Mesothelial cell of epicardium (in vitro differentiated cells): ENCODE measurements at regions not wholly inside any gene's neighbourhood (a gene's known extent, or its start where the extent isn't known, plus 50 kb on each side); places are given as distances from the start of the nearest gene placed in this dataset.

Experiments
- DNase-seq, 2 experiments: peaks; one replicate each; pipeline ENCODE4 v3.0.0; 2021; ENCODE audit warnings: low spot score in 2 of 2; ENCODE audit not compliant: unreplicated experiment in 2 of 2
- H3K27ac Mint-ChIP-seq: 2 replicates; pipeline ENCODE4 v1.8.0; 2021; ENCODE audit warnings: mixed read lengths
- H3K27me3 Mint-ChIP-seq: 2 replicates; pipeline ENCODE4 v1.8.0; 2021; ENCODE audit warnings: low read depth, mixed read lengths
- H3K36me3 Mint-ChIP-seq: 2 replicates; pipeline ENCODE4 v1.8.0; 2021; ENCODE audit warnings: mixed read lengths
- H3K4me1 Mint-ChIP-seq: 2 replicates; pipeline ENCODE4 v1.8.0; 2021; ENCODE audit warnings: mixed read lengths
- H3K4me3 Mint-ChIP-seq: 2 replicates; pipeline ENCODE4 v1.8.0; 2021; ENCODE audit warnings: mild to moderate bottlenecking, moderate library complexity, mixed read lengths
- H3K9me3 Mint-ChIP-seq: 2 replicates; pipeline ENCODE4 v1.8.0; 2021; ENCODE audit warnings: mixed read lengths
- CTCF ChIP-seq: fragments of 200-600 bp; sonication (generic); IDR thresholded peaks from one replicate; pipeline ENCODE4 v1.5.0; 2021; ENCODE audit warnings: antibody characterized with exemption; ENCODE audit not compliant: unreplicated experiment

DNA sequence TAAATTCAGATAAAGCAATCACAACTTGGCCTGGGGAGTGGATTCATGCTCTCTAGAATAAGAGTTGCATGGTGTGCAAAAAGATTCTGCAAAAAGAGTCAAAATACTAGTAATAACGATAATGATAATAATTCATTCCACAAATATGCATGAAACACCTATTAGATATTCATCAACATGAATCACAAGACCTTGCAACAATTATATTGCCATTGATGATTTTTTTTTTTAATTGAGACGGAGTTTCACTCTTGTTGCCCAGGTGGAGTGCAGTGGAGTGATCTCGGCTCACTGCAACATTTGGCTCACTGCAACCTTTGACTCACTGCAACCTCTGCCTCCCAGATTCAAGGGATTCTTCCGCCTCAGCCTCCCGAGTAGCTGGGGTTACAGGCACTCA lies 109.2 kb upstream of the FLRT2 start:
- TF ChIP-seq CTCF = no peak
- peaks cover 35% of the 10 kb centered on the region for H3K4me1 Mint-ChIP-seq
- H3K27ac Mint-ChIP-seq = no peak overlapping the region
- H3K4me3 Mint-ChIP-seq = no peak overlapping the region
- H3K36me3 Mint-ChIP-seq = no peaks in the 10 kb centered on the region
- no peaks in the 10 kb centered on the region for H3K27me3 Mint-ChIP-seq
- DNase-seq = no peak
- no peaks in the 10 kb centered on the region for H3K9me3 Mint-ChIP-seq

- peaks cover 35% of the 10 kb centered on the region for H3K4me1 Mint-ChIP-seq
- no peak overlapping the region for H3K4me3 Mint-ChIP-seq
- DNase-seq = no peak
Observed at GRCh38 chr14:85421186-85421877, 108.6 kb upstream of the FLRT2 start.

GRCh38 chr14:85423889-85424288 lies 106.1 kb upstream of the FLRT2 start:
- Mint-ChIP-seq H3K9me3 (no peaks in the 10 kb centered on the region), H3K27me3 (no peaks in the 10 kb centered on the region), H3K27ac (no peak overlapping the region), H3K36me3 (no peaks in the 10 kb centered on the region), H3K4me3 (no peak overlapping the region), H3K4me1 (peaks cover 26% of the 10 kb centered on the region)
- TF ChIP-seq CTCF = no peak
- no peak for DNase-seq

More at GRCh38 chr14:85421186-85421877, 108.6 kb upstream of the FLRT2 start:
- no peaks in the 10 kb centered on the region for H3K27me3 Mint-ChIP-seq
- no peaks in the 10 kb centered on the region for H3K36me3 Mint-ChIP-seq
- no peak for TF ChIP-seq CTCF
- no peak overlapping the region for H3K27ac Mint-ChIP-seq
- H3K9me3 Mint-ChIP-seq = no peaks in the 10 kb centered on the region

- DNase-seq = no peak
- Mint-ChIP-seq H3K4me3 (no peak overlapping the region), H3K4me1 (peaks cover 20% of the 10 kb centered on the region), H3K27ac (peak overlapping the region; percentile 7), H3K27me3 (no peaks in the 10 kb centered on the region), H3K36me3 (peaks cover 5% of the 10 kb centered on the region), H3K9me3 (peaks cover 11% of the 10 kb centered on the region)
- no peak for TF ChIP-seq CTCF
Observed at GRCh38 chr14:85425507-85425906, 104.4 kb upstream of the FLRT2 start.

DNA sequence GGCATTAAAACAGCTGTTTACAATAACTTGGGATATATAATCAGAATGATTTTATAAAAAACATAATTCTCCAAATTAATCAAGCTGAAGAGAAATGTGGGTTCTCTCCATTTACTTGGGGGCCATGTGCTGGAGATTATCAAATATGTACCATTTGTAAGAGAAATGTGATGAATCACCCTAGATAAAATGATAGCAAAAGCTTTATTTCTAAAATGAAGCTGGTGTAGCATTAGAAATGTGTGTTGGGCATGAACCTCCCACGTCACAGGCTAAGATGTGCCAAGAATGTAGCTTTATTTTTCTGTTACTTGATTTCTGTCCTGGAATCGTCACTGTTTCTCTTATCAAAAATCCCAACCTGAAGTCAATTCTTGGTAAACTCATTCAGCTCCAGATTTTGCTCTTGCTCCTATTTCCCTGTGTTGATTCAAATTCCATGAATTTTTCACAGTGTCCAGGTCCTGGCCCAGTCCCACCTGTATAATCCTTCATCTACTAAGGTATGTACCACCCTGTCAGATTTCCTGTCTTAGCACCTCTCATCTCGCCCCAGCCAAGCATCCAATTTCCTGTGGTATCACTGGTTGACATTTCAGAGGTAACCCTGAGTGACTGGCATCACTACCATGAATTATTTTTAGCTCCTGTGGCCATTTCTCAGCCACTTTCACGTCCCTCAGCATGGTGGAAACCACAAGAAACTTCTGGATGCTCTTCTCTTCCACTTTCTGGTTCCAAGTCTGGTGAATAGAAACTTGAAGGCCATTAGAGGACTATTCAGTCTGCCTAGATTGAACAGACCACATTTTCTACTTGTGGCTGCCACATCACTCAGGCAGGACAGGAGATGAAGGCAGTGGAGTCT lies 103.6 kb upstream of the FLRT2 start:
- Mint-ChIP-seq H3K36me3 (peaks cover 5% of the 10 kb centered on the region), H3K27ac (no peak overlapping the region), H3K27me3 (no peaks in the 10 kb centered on the region), H3K9me3 (peaks cover 11% of the 10 kb centered on the region), H3K4me3 (no peak overlapping the region), H3K4me1 (peaks cover 18% of the 10 kb centered on the region)
- no peak for TF ChIP-seq CTCF
- DNase-seq = no peak
